A673 (cell line): ENCODE measurements at regions not wholly inside any gene's neighbourhood (a gene's known extent, or its start where the extent isn't known, plus 50 kb on each side); places are given as distances from the start of the nearest gene placed in this dataset.
A peak's percentile ranks its signal among the peaks of the same experiment; 100 is the strongest.

Source experiments
- BruUV-seq: library from RNA; stranded (reverse); fragments of 400-500 nt; replicated peaks from 2 replicates; lab custom pipeline; 2021; lab: Mats Ljungman, UMichigan
- CTCF ChIA-PET: fragments of 300-600 bp; sonication (Branson Sonifier 250); formaldehyde crosslinking; loops from one replicate; lab custom pipeline; 2022; ENCODE audit warnings: antibody characterized with exemption; lab: Charles Lee
- POLR2A ChIA-PET: fragments of 300-600 bp; sonication (Branson Sonifier 250); formaldehyde crosslinking; loops from one replicate; lab custom pipeline; 2022; ENCODE audit warnings: antibody characterized with exemption; ENCODE audit not compliant: low non-redundant PET; lab: Charles Lee
- DNase-seq: peaks from one replicate; pipeline ENCODE4 v3.0.0-alpha.2; 2015; ENCODE audit warnings: low spot score
- H3K27ac ChIP-seq: fragments of 200-600 bp; sonication (generic); 2 replicates; pipeline ENCODE4 v1.5.1; 2016; ENCODE audit warnings: mixed run types, low read depth, mild to moderate bottlenecking, mixed read lengths, antibody characterized with exemption, low read length; ENCODE audit not compliant: poor library complexity, severe bottlenecking
- H3K27me3 ChIP-seq: fragments of 200-600 bp; sonication (generic); replicated peaks from 2 replicates; pipeline ENCODE4 v1.6.1; 2017; ENCODE audit warnings: mixed run types, low read depth, mild to moderate bottlenecking, mixed read lengths, antibody characterized with exemption, low read length; ENCODE audit not compliant: insufficient read depth, poor library complexity
- H3K36me3 ChIP-seq: fragments of 200-600 bp; sonication (generic); 2 replicates; pipeline ENCODE4 v1.6.1; 2016; ENCODE audit warnings: mixed run types, mild to moderate bottlenecking, mixed read lengths, antibody characterized with exemption, low read length; ENCODE audit not compliant: insufficient read depth, poor library complexity, severe bottlenecking
- H3K4me1 ChIP-seq: fragments of 200-600 bp; sonication (generic); 2 replicates; pipeline ENCODE4 v1.6.1; 2017; ENCODE audit warnings: mixed run types, mild to moderate bottlenecking, mixed read lengths, antibody characterized with exemption, low read length; ENCODE audit not compliant: insufficient read depth, poor library complexity, severe bottlenecking
- H3K4me3 ChIP-seq: fragments of 200-600 bp; sonication (generic); 2 replicates; pipeline ENCODE4 v1.5.1; 2016; ENCODE audit warnings: low read depth, mixed run types, mild to moderate bottlenecking, mixed read lengths, low read length; ENCODE audit not compliant: poor library complexity, severe bottlenecking
- H3K9me3 ChIP-seq: fragments of 200-600 bp; sonication (generic); 2 replicates; pipeline ENCODE4 v1.6.1; 2016; ENCODE audit warnings: mixed run types, low read depth, mild to moderate bottlenecking, mixed read lengths, antibody characterized with exemption, low read length; ENCODE audit not compliant: poor library complexity, severe bottlenecking
- CTCF ChIP-seq: fragments of 300-800, 200-600 bp; sonication (generic); conservative IDR thresholded peaks from 2 replicates; pipeline ENCODE4 v1.5.1; 2017; ENCODE audit warnings: low read depth, mild to moderate bottlenecking, antibody characterized with exemption, low read length, moderate library complexity, mixed read lengths
- EZH2 ChIP-seq: fragments of 200-600 bp; sonication (generic); IDR thresholded peaks from 2 replicates; pipeline ENCODE4 v1.6.1; 2017; ENCODE audit warnings: borderline replicate concordance, low read depth, mild to moderate bottlenecking, mixed read lengths, antibody characterized with exemption, low read length; ENCODE audit not compliant: poor library complexity, severe bottlenecking
- intact Hi-C: fragments of 100-400 bp; cut with micrococcal nuclease; formaldehyde crosslinking; loops from one replicate; pipeline ENCODE4 v1.10.0; 2022; ENCODE audit not compliant: unreplicated experiment

DNA sequence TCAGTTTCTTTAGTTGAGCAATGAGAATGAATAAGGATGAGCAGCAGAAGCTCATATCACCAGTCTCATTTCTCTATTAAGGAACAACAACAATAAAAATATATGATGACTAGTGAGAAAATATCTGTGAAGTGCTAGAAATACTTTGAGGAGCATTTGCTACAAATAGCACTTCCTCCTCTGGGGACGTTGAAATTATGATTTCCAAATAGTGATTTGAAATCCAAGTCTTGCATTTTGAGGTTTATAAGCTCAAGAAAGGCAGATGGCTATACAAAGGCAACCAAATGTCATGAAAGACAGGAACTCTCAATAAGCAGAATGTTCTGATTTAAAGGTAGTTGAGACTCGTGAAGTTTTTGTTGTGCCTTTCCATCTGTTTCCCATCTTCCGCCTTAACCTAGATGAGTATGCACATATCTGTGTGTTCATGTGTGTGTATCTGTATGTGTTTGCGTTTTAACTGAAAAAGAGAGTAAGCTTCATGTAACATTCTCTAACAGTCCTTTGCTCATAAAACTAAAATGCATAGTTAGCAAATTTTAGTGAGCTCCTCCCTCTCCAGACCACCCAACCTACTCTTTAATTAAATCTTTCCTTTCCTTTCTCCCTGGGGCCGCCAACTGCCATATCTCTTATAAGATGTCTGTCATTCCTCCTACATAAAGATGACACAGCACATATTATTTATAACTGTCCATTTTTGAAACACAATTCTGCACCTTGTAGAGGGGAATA lies 222.6 kb upstream of the RASGEF1B start:
- CTCF ChIA-PET: no interaction called here
- H3K4me3 ChIP-seq: no peak overlapping the region
- no TSS peak for BruUV-seq
- intact Hi-C loops: no loop called here
- no peak overlapping the region for H3K27ac ChIP-seq
- H3K9me3 ChIP-seq: no peaks in the 10 kb centered on the region
- DNase-seq: no peak
- TF ChIP-seq EZH2: no peak
- no peak for TF ChIP-seq CTCF
- H3K27me3 ChIP-seq: no peaks in the 10 kb centered on the region
- H3K4me1 ChIP-seq: peaks cover 11% of the 10 kb centered on the region
- POLR2A ChIA-PET: no interaction called here
- no peaks in the 10 kb centered on the region for H3K36me3 ChIP-seq

- ChIA-PET CTCF (no interaction called here), POLR2A (no interaction called here)
- Histone ChIP-seq H3K27ac (no peak overlapping the region), H3K9me3 (no peaks in the 10 kb centered on the region), H3K4me3 (no peak overlapping the region), H3K36me3 (no peaks in the 10 kb centered on the region), H3K27me3 (no peaks in the 10 kb centered on the region), H3K4me1 (peaks cover 5% of the 10 kb centered on the region)
- DNase-seq: no peak
- intact Hi-C loops: no loop called here
- no peak for TF ChIP-seq EZH2
- TF ChIP-seq CTCF: no peak
- BruUV-seq: no TSS peak
These were observed 219.2 kb upstream of the RASGEF1B start for GRCh38 chr4:81690871-81691270.

DNA sequence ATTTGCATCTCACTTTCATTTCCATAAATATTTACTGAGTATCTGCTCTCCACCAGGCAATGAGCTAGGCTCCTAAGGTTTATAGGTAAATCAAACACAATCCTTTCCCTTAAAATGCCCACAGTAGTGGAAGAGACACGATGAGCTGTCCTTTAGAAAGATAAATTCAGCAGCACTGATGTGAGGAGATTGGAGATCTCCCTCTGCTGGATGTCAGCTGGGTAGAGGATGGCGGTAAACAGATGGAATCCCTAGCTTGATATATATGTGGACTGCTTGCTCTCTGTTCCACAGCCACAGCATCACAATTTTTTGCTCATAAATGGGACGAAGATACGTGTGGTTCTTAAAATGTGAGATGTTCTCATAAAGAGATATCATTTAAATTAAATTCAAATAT lies 216.4 kb upstream of the RASGEF1B start:
- H3K27ac ChIP-seq: no peak overlapping the region
- no peaks in the 10 kb centered on the region for H3K27me3 ChIP-seq
- ChIA-PET CTCF (interaction anchor here (1.0 kb wide), 1 partner anchor 217 kb away, joined by 3 read pairs; no protein-coding TSS in a partner anchor), POLR2A (no interaction called here)
- intact Hi-C loops: no loop called here
- no TSS peak for BruUV-seq
- H3K4me3 ChIP-seq: no peak overlapping the region
- H3K9me3 ChIP-seq: no peaks in the 10 kb centered on the region
- DNase-seq: no peak
- H3K36me3 ChIP-seq: no peaks in the 10 kb centered on the region
- TF ChIP-seq CTCF: 0 out of 2 replicates have a peak, but pooled peaks have one; percentile 20
- no peak for TF ChIP-seq EZH2
- H3K4me1 ChIP-seq: no peaks in the 10 kb centered on the region
